Left cardiac atrium (tissue), 4 donors: ENCODE measurements at regions not wholly inside any gene's neighbourhood (a gene's known extent, or its start where the extent isn't known, plus 50 kb on each side); places are given as distances from the start of the nearest gene placed in this dataset.
"Not testable (repeated sequence)": the region's sequence is repeated elsewhere in the genome, so short reads cannot be mapped to it uniquely, and the experiment has no call there.

Experiments
- ATAC-seq, 2 donors: fragments of 200-7000 bp; cut with Tn5 transposase; one replicate each; pipeline ENCODE4 v1.9.1; 2020; ENCODE audit warnings: mild to moderate bottlenecking in 2 of 2, moderate library complexity in 2 of 2
- DNase-seq: peaks from one replicate; pipeline ENCODE4 v3.0.0-alpha.2; 2020
- intact Hi-C, 2 donors: fragments of 100-400 bp; cut with DNase I; formaldehyde crosslinking; loops; one replicate each; pipeline versions ENCODE4 v1.14.1 to v1.15.1; 2022 to 2023
- microRNA-seq, 2 donors: library from miRNA; unstranded; fragments of <30 nt; microRNA quantifications; one replicate each; pipeline ENCODE4 v1.2.0, GENCODE V29; 2020
- donor health status: DM: no; HTN: yes; CAD: no.
- donor health status: DM: no; HTN: yes; CAD: no; lungs with severe emphysema.
- donor health status: DM: yes; HTN: yes; CAD: no.
- donor health status: Dilated cardiomyopathy.

- DNase-seq, ATAC-seq, intact Hi-C loops: not testable (repeated sequence)
Measured at GRCh38 chr19:20261513-20261912, 94.5 kb downstream of the ZNF486 start.

DNA sequence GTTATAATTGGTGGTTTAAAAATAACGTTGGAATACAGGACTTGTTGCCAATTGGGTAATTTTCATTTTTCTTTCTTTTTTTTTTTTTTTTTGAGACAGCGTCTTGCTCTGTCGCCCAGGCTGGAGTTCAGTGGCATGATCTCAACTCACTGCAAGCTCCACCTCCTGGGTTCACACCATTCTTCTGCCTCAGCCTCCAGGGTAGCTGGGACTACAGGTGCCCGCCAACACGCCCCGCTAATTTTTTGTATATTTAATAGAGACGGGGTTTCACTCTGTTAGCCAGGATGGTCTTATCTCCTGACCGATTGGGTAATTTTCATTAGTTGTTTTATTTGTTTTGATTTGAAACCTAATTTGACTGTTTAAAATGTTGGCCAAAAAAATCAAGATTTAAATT, 93.7 kb downstream of the ZNF486 start:
- intact Hi-C loops, ATAC-seq, DNase-seq: not testable (repeated sequence)

DNA sequence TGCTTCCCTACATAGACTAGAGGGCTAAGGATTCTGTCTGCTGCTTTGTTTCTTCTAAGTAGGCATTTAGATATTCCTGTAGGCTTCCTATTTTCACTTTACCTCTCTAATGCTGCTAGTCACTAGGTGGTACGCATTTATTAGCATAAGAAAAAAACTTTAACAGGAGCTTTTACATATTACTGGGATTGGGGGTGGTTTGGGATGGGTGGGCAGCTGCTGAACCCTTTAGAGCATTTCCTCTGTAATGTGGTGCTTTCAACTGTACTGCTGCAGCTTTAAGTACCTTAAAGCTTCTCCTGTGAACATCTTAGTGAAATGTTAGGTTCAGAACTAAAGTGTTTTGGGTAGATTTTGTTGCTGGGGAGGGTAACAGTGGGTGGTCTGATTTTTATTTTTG, 92.6 kb downstream of the ZNF486 start:
- DNase-seq (no peak), ATAC-seq (no peak)
- intact Hi-C loops: no loop called here

DNA sequence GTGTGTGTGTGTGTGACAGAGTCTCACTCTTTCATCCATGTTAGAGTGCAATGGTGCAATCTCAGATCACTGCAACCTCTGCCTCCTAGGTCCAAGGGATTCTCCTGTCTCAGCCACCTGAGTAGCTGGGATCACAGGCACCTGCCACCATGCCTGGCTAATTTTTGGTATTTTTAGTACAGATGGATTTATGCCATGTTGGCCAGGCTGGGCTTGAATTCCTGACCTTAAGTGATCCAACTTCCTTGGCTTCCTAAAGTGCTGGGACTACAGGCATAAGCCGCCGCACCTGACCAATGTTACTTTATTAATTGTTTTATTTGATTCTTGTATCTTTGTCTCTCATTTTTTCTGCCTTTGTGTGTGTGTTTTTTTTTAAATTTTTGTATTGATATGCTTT, 89.6 kb downstream of the ZNF486 start:
- ATAC-seq (no peak), DNase-seq (no peak)
- intact Hi-C loops: no loop called here

DNA sequence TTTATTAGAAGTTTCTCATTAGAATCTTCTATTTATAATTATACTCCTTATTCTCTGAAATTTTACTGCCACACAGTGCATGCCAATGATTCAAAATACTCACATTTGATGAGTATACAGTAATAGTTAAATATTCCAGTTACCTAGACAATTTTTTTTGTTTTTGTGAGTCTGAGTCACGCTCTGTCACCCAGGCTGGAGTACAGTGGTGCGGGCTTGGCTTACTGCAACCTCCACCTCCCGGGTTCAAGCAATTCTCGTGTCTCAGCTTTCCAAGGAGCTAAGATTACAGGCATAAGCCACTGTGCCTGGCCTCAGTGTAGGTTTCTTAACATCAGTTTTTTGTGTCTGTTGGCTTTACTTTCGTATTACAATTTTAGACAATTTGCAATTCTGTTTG, 87.1 kb downstream of the ZNF486 start:
- no peak for ATAC-seq
- intact Hi-C loops: no loop called here
- no peak for DNase-seq

GRCh38 chr19:20252613-20253012, 85.6 kb downstream of the ZNF486 start:
- intact Hi-C loops: no loop called here
- no peak for DNase-seq
- ATAC-seq: no peak

- intact Hi-C loops: no loop called here
- ATAC-seq (no peak), DNase-seq (no peak)
Measured at GRCh38 chr19:20250627-20251026, 83.6 kb downstream of the ZNF486 start.

DNA sequence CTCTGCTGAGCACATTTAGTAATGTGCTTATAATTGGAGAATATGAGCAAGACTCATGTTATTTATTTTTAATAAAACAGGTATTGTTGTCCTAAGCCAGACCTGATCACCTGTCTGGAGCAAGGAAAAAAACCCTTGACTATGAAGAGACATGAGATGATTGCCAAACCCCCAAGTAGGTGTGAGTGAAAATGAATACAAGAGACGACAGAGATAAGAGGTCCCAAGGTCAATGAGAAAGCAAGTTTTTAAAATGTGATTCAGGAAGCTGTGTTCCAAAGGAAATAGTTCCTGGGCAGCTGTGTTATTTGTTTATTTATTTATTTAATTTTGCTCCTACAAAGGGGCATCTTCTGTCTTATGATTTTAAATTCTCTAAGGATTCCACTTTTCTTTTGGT, 83.1 kb downstream of the ZNF486 start:
- no peak for ATAC-seq
- no peak for DNase-seq
- intact Hi-C loops: no loop called here

Small RNA genes in the stretch of these regions (microRNA-seq; reads per million reads assigned to microRNA genes)
- 0.60 to 5.4 reads per million in 2 donors for gene MIR1270
